Fibroblast of peridontal ligament (primary cell): ENCODE measurements at regions not wholly inside any gene's neighbourhood (a gene's known extent, or its start where the extent isn't known, plus 50 kb on each side); places are given as distances from the start of the nearest gene placed in this dataset.
"Not testable (repeated sequence)": the region's sequence is repeated elsewhere in the genome, so short reads cannot be mapped to it uniquely, and the experiment has no call there.

Experiments used
- DNase-seq: peaks from one replicate; pipeline ENCODE4 v3.0.0-alpha.2; 2010; ENCODE audit errors: extremely low read depth

GRCh38 chr7:114279901-114280300 lies 134.7 kb upstream of the FOXP2 start:
- no peak for DNase-seq

GRCh38 chr7:114273218-114273617 lies 141.4 kb upstream of the FOXP2 start:
- no peak for DNase-seq

GRCh38 chr7:114269714-114270113 lies 144.9 kb upstream of the FOXP2 start:
- no peak for DNase-seq

GRCh38 chr7:114267550-114267949 lies 147.1 kb upstream of the FOXP2 start:
- not testable (repeated sequence) for DNase-seq

GRCh38 chr7:114264023-114264422 lies 150.6 kb upstream of the FOXP2 start:
- no peak for DNase-seq

GRCh38 chr7:114263219-114263618 lies 151.4 kb upstream of the FOXP2 start:
- DNase-seq = no peak

GRCh38 chr7:114255404-114255841 lies 159.2 kb upstream of the FOXP2 start:
- no peak for DNase-seq

- DNase-seq = no peak
Observed at GRCh38 chr7:114243646-114244045, 171.0 kb upstream of the FOXP2 start.

GRCh38 chr7:114242992-114243507 lies 171.6 kb upstream of the FOXP2 start:
- no peak for DNase-seq

GRCh38 chr7:114229246-114229645 lies 185.4 kb upstream of the FOXP2 start:
- no peak for DNase-seq

GRCh38 chr7:114225784-114226183 lies 188.8 kb upstream of the FOXP2 start:
- no peak for DNase-seq

GRCh38 chr7:114218283-114218682 lies 196.3 kb upstream of the FOXP2 start:
- DNase-seq = no peak

GRCh38 chr7:114217026-114217806 lies 197.4 kb upstream of the FOXP2 start:
- no peak for DNase-seq

GRCh38 chr7:114214466-114214865 lies 200.1 kb upstream of the FOXP2 start:
- no peak for DNase-seq

GRCh38 chr7:114212721-114213429 lies 201.7 kb upstream of the FOXP2 start:
- DNase-seq = no peak

- DNase-seq = no peak
Observed at GRCh38 chr7:114209968-114210367, 204.6 kb upstream of the FOXP2 start.

GRCh38 chr7:114206688-114207087 lies 207.9 kb upstream of the FOXP2 start:
- DNase-seq = no peak

- DNase-seq = no peak
Observed at GRCh38 chr7:114196517-114196916, 218.1 kb upstream of the FOXP2 start.

GRCh38 chr7:114190387-114190786 lies 224.2 kb upstream of the FOXP2 start:
- no peak for DNase-seq

- DNase-seq = no peak
Observed at GRCh38 chr7:114183311-114184088, 231.1 kb upstream of the FOXP2 start.

- no peak for DNase-seq
Observed at GRCh38 chr7:114182837-114183236, 231.8 kb upstream of the FOXP2 start.

GRCh38 chr7:114181280-114181679 lies 233.3 kb upstream of the FOXP2 start:
- no peak for DNase-seq
